Chondrocyte (in vitro differentiated cells): ENCODE measurements at regions not wholly inside any gene's neighbourhood (a gene's known extent, or its start where the extent isn't known, plus 50 kb on each side); places are given as distances from the start of the nearest gene placed in this dataset.
"Not testable (repeated sequence)": the region's sequence is repeated elsewhere in the genome, so short reads cannot be mapped to it uniquely, and the experiment has no call there.

ENCODE experiments used
- DNase-seq: peaks from one replicate; pipeline ENCODE4 v3.0.0; 2021; ENCODE audit warnings: mixed read lengths, low spot score
- H3K27ac Mint-ChIP-seq: one replicate; pipeline ENCODE4 v1.8.0; 2021; ENCODE audit warnings: mild to moderate bottlenecking, moderate library complexity, mixed read lengths; ENCODE audit not compliant: unreplicated experiment
- H3K27me3 Mint-ChIP-seq: 2 replicates; pipeline ENCODE4 v1.8.0; 2021; ENCODE audit warnings: low read depth, mixed read lengths
- H3K36me3 Mint-ChIP-seq: 2 replicates; pipeline ENCODE4 v1.8.0; 2021; ENCODE audit warnings: low read depth, mixed read lengths
- H3K4me1 Mint-ChIP-seq: 2 replicates; pipeline ENCODE4 v1.8.0; 2021; ENCODE audit warnings: low read depth, mild to moderate bottlenecking, mixed read lengths
- H3K4me3 Mint-ChIP-seq: one replicate; pipeline ENCODE4 v1.8.0; 2021; ENCODE audit warnings: mild to moderate bottlenecking, moderate library complexity, mixed read lengths; ENCODE audit not compliant: unreplicated experiment
- H3K9me3 Mint-ChIP-seq: 2 replicates; pipeline ENCODE4 v1.8.0; 2021; ENCODE audit warnings: low read depth, mixed read lengths
- TF ChIP-seq, protein P1 (sequence below): fragments of 200-600 bp; sonication (generic); IDR thresholded peaks from 2 replicates; pipeline ENCODE4 v1.5.0; 2021; ENCODE audit warnings: antibody characterized with exemption, mild to moderate bottlenecking, moderate library complexity

DNA sequence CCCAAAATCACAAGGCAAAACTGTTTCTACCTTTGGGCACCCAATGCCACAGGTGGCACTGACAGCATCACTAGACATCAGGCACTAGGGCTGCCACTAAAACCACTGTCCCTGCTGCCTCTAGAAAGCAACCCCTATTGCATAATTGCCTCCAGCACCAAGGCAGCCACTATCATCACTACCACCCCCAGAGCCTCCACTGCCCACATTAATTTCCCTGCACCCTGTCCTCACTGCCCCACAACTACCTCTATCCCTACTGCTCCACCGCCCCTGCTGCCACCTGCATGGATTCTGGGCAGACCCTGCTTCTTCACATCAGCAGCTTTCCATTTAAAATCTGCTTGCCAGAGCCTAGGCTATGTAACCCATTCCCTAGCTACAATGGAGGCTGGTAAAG, 68.6 kb upstream of the CACHD1 start:
- TF ChIP-seq, protein P1, sequence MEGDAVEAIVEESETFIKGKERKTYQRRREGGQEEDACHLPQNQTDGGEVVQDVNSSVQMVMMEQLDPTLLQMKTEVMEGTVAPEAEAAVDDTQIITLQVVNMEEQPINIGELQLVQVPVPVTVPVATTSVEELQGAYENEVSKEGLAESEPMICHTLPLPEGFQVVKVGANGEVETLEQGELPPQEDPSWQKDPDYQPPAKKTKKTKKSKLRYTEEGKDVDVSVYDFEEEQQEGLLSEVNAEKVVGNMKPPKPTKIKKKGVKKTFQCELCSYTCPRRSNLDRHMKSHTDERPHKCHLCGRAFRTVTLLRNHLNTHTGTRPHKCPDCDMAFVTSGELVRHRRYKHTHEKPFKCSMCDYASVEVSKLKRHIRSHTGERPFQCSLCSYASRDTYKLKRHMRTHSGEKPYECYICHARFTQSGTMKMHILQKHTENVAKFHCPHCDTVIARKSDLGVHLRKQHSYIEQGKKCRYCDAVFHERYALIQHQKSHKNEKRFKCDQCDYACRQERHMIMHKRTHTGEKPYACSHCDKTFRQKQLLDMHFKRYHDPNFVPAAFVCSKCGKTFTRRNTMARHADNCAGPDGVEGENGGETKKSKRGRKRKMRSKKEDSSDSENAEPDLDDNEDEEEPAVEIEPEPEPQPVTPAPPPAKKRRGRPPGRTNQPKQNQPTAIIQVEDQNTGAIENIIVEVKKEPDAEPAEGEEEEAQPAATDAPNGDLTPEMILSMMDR: no peak
- Mint-ChIP-seq H3K27ac (no peak overlapping the region), H3K9me3 (no peaks in the 10 kb centered on the region), H3K4me1 (no peaks in the 10 kb centered on the region), H3K4me3 (no peak overlapping the region), H3K27me3 (peaks cover 11% of the 10 kb centered on the region), H3K36me3 (no peaks in the 10 kb centered on the region)
- no peak for DNase-seq

DNA sequence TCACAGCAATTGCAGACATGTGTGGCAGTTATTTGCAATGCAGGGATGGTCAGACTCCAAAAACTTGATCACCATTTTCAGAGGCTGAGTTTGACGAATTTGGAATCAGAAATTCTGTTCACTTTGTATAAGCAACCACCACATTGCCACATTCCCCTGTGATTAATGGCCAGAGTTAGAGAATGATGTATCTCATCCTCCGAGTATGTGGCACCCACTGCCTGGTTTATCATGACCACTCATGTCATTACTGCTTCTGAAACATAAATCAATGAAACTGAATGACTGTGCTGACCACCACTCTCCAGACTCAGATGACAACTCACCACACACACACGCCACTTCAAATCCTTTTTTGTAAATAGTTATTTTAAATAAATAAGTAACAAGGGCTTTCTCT, 66.6 kb upstream of the CACHD1 start:
- no peaks in the 10 kb centered on the region for H3K36me3 Mint-ChIP-seq
- DNase-seq: no peak
- no peaks in the 10 kb centered on the region for H3K9me3 Mint-ChIP-seq
- H3K27me3 Mint-ChIP-seq: peaks cover 16% of the 10 kb centered on the region
- H3K27ac Mint-ChIP-seq: no peak overlapping the region
- H3K4me3 Mint-ChIP-seq: no peak overlapping the region
- TF ChIP-seq, protein P1: no peak
- H3K4me1 Mint-ChIP-seq: no peaks in the 10 kb centered on the region

DNA sequence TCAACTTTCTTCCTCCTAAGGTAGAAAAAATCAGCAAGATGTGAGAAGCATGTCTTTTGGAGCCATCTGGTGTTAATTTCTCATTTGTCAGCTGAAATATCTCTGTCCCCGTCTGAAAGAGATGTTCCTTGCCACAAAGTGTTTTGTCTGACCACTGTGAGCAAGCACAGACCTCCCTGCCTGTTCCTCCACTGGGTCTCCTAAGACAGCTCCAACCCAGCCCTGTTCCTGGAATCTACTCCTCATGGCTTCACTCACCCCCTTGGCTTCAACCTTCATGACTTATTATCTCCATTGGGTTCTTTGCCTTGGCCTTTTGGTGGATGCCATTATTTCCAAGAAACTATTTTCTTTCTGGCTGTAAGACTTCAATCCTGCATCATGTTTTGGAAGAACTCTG, 65.7 kb upstream of the CACHD1 start:
- H3K27me3 Mint-ChIP-seq: peaks cover 16% of the 10 kb centered on the region
- no peak for DNase-seq
- TF ChIP-seq, protein P1: no peak
- no peaks in the 10 kb centered on the region for H3K36me3 Mint-ChIP-seq
- H3K4me3 Mint-ChIP-seq: no peak overlapping the region
- H3K4me1 Mint-ChIP-seq: no peaks in the 10 kb centered on the region
- H3K27ac Mint-ChIP-seq: no peak overlapping the region
- no peaks in the 10 kb centered on the region for H3K9me3 Mint-ChIP-seq

DNA sequence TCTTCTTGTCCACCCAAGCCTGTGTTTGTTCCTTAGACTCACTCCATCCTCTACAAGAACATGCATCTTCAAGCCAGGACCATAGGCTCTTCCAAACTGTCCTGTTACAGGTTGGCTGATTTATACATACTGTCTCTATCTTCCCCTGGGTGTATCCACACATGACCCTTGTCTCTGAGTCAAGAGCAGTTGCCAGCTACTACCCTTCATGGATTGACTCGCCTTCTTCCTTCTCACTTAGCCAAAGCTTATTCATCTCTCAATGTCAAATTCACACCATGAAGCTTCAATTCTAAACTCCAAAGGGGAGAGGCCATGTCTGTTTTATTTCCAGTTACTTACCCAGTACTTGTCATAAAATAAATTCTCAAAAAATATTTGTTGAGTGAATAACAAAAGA, 64.1 kb upstream of the CACHD1 start:
- Mint-ChIP-seq H3K27ac (no peak overlapping the region), H3K4me3 (no peak overlapping the region), H3K27me3 (peaks cover 12% of the 10 kb centered on the region), H3K9me3 (no peaks in the 10 kb centered on the region), H3K4me1 (no peaks in the 10 kb centered on the region), H3K36me3 (no peaks in the 10 kb centered on the region)
- no peak for DNase-seq
- TF ChIP-seq, protein P1: no peak

DNA sequence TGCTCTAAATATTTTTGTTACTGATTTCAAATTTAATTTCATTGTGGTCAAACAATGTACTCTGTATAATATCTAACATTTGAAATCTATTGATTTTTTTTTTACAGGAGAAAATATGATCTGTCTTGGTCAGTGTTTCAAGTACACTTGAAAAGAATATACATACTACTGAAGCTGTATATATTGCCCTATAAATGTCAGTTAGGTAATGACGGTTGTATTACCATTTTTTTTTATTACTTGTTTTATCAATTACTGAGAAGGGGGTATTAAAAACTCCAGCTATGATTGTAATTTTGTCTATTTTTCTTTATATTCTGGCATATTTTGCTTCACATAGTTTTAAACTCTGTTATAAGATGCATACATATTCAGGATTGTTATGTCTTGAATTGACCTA, 59.7 kb upstream of the CACHD1 start:
- Mint-ChIP-seq H3K36me3 (no peaks in the 10 kb centered on the region), H3K27me3 (peaks cover 5% of the 10 kb centered on the region), H3K27ac (no peak overlapping the region), H3K4me3 (no peak overlapping the region), H3K4me1 (no peaks in the 10 kb centered on the region), H3K9me3 (peaks cover 5% of the 10 kb centered on the region)
- DNase-seq: no peak
- TF ChIP-seq, protein P1: no peak

DNA sequence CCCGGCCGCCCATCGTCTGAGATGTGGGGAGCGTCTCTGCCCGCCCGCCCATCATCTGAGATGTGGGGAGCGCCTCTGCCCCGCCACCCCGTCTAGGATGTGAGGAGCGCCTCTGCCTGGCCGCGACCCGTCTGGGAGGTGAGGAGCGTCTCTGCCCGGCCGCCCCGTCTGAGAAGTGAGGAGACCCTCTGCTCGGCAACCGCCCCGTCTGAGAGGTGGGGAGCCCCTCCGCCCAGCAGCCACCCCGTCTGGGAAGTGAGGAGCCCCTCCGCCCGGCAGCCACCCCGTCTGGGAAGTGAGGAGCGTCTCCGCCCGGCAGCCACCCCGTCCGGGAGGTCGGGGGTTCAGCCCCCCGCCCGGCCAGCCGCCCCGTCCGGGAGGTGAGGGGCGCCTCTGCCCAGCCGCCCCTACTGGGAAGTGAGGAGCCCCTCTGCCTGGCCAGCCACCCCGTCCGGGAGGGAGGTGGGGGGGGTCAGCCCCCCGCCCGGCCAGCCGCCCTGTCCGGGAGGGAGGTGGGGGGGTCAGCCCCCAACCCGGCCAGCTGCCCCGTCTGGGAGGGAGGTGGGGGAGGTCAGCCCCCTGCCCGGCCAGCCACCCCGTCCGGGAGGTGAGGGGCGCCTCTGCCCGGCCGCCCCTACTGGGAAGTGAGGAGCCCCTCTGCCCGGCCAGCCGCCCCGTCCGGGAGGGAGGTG, 54.9 kb upstream of the CACHD1 start:
- H3K4me3 Mint-ChIP-seq, DNase-seq: not testable (repeated sequence)

More for the DNA sequence above, 54.9 kb upstream of the CACHD1 start:
- H3K27me3 Mint-ChIP-seq, H3K9me3 Mint-ChIP-seq, H3K36me3 Mint-ChIP-seq, H3K4me1 Mint-ChIP-seq, H3K27ac Mint-ChIP-seq: not testable (repeated sequence)
